Astrocyte of the cerebellum (primary cell): ENCODE measurements at regions not wholly inside any gene's neighbourhood (a gene's known extent, or its start where the extent isn't known, plus 50 kb on each side); places are given as distances from the start of the nearest gene placed in this dataset.

Source experiments
- DNase-seq: peaks from one replicate; pipeline ENCODE4 v3.0.0-alpha.2; 2011; ENCODE audit warnings: low read depth
- H3K4me3 ChIP-seq: 2 replicates; pipeline ENCODE4 v1.5.1; 2011; ENCODE audit warnings: mild to moderate bottlenecking, low read depth, low read length, moderate library complexity
- in situ Hi-C: cut with HindIII; loops from 2 replicates; pipeline ENCODE4 v1.10.0; 2017; ENCODE audit warnings: low sequenced_read_pairs
- TF ChIP-seq, protein P1 (sequence below): IDR thresholded peaks from 2 replicates; pipeline ENCODE4 v1.5.1; 2012; ENCODE audit warnings: low read length, low read depth, moderate library complexity, mild to moderate bottlenecking; ENCODE audit errors: missing control alignments

DNA sequence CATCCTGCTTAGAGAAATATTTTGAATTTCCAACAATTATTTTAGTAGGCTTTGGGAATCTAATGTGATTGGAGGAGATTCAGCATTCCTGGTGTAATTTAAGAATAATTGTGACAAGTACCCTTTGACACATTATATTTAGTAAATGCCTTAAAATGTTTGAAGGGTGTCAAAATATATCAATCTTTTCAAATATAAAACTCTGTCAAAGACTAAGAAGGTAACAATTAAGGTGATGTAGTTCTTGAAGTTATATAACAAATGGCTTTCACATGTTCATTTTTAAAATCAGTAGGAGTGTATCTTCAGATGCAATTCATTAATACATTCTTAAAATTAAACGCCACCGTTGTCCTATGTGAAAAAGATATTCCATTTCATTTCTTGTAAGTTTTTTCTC lies 1977.1 kb upstream of the CDH9 start:
- TF ChIP-seq, protein P1, sequence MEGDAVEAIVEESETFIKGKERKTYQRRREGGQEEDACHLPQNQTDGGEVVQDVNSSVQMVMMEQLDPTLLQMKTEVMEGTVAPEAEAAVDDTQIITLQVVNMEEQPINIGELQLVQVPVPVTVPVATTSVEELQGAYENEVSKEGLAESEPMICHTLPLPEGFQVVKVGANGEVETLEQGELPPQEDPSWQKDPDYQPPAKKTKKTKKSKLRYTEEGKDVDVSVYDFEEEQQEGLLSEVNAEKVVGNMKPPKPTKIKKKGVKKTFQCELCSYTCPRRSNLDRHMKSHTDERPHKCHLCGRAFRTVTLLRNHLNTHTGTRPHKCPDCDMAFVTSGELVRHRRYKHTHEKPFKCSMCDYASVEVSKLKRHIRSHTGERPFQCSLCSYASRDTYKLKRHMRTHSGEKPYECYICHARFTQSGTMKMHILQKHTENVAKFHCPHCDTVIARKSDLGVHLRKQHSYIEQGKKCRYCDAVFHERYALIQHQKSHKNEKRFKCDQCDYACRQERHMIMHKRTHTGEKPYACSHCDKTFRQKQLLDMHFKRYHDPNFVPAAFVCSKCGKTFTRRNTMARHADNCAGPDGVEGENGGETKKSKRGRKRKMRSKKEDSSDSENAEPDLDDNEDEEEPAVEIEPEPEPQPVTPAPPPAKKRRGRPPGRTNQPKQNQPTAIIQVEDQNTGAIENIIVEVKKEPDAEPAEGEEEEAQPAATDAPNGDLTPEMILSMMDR, result no peak
- in situ Hi-C loops, result no loop called here
- H3K4me3 ChIP-seq, result no peak overlapping the region
- no peak for DNase-seq

DNA sequence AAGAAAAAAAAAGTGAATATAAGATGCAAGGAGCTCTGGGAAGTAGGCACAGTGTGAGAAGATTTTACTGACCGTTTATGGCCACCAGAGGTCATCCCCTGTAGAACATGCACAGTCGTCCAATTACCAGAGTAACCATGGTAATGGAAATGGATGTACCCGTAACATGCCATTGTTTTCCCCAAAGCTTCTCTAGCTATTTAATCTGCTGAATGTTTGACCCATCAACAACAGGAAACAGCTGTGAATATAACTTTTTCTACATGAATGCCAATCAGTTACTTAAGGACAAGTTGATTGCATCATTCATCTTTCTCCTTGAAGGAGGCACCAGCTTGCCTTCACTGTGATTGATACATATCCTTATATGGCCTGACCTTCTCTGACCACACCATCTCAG lies 1967.0 kb upstream of the CDH9 start:
- no peak for DNase-seq
- H3K4me3 ChIP-seq, result no peak overlapping the region
- in situ Hi-C loops, result no loop called here
- TF ChIP-seq, protein P1, result no peak

DNA sequence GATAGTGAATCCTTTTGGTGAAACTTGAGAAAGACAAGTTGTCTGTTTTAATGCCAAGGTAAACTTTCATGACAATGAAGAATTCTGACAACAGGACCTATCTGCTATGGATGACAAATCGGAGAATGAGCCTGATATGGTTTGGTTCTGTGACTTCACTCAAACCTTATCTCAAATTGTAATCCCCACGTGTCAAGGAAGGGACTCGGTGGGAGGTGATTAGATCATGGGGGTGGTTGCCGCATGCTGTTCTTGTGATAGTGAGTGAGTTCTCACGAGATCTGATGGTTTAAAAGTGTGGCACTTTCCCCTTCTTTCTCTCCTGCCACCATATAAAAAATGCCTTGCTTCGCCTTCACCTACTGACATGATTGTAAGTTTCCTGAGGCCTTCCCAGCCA lies 1964.1 kb upstream of the CDH9 start:
- DNase-seq, result no peak
- in situ Hi-C loops, result no loop called here
- no peak overlapping the region for H3K4me3 ChIP-seq
- TF ChIP-seq, protein P1, result no peak

DNA sequence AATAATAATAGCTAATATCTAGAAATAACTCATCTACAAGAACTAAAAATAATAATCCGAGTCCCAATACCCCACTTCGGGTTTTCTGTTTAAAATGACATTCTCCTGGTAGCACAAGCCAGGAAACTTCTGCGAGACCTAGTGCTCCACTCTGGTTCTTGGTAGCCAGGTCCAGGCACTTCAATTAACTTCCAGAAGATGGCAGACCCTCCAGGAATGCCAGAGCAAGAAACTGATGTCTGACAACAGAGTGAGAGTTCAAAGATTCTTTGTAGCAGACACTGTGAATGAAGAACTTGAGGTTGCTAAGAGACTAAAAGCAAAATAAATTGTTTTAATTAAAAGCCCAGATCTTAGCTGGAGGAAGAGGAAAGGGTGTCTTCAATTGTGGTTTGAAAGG lies 1963.3 kb upstream of the CDH9 start:
- TF ChIP-seq, protein P1, result no peak
- H3K4me3 ChIP-seq, result no peak overlapping the region
- DNase-seq, result no peak
- in situ Hi-C loops, result no loop called here

DNA sequence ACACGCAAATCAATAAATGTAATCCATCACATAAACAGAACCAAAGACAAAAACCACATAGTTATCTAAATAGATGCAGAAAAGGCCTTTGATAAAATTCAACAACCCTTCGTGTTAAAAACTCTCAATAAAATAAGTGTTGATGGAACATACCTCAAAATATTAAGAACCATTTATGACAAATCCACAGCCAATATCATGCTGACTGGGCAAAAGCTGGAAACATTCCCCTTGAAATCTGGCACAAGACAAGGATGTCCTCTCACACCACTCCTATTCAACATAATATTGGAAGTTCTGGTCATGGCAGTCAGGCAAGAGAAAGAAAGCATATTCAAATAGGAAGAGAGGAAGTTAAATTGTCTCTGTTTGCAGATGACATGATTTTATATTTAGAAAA lies 1946.3 kb upstream of the CDH9 start:
- in situ Hi-C loops, result no loop called here

DNA sequence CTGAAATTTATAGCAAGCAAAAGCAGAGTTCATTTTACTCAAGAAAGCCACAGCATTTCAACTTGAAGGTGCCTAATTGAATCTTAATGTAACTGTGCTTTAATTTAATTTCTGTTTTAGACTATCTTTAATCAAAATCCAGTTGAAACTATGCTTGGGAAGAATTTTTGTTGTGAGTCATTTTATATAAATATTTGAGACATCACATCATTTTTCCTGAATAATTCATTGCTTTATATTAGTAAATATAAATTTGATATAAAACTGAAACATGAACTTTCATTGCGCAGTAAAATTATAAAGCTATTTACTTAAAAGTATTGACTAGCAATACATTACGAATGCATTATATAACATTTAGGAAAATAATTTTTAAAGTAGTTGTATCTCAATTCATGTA lies 1937.1 kb upstream of the CDH9 start:
- in situ Hi-C loops, result no loop called here
- DNase-seq, result no peak
- H3K4me3 ChIP-seq, result no peak overlapping the region
- TF ChIP-seq, protein P1, result no peak

More for the DNA sequence above, 1946.3 kb upstream of the CDH9 start:
- TF ChIP-seq, protein P1, result no peak
- DNase-seq, result no peak
- no peak overlapping the region for H3K4me3 ChIP-seq

DNA sequence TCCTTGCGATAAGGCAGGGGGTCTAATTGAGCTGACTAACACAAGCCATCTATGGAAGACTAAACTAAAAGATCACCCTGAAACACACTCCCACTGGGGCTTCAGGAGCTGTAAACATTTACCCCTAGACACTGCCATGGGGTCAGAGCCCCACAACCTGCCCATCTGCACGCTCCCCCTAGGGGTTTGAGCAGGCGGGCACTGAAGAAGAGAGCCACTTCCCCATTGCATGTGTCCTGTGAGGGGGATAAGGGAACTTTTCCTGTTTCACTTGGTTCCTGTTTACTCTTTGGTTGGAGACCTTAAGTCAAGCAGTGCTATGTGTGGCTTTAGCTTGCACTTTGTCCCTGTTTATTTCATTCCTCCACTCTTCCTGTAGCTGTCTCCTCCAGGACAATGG lies 1929.5 kb upstream of the CDH9 start:
- TF ChIP-seq, protein P1, result no peak
- in situ Hi-C loops, result no loop called here
- H3K4me3 ChIP-seq, result no peak overlapping the region
- no peak for DNase-seq
